Left renal pelvis (tissue), 4 donors: ENCODE measurements at regions not wholly inside any gene's neighbourhood (a gene's known extent, or its start where the extent isn't known, plus 50 kb on each side); places are given as distances from the start of the nearest gene placed in this dataset.
"Not testable (repeated sequence)": the region's sequence is repeated elsewhere in the genome, so short reads cannot be mapped to it uniquely, and the experiment has no call there.

Experiments
- DNase-seq, 4 donors: peaks; one replicate each; pipeline ENCODE4 v3.0.0-alpha.2; 2013; ENCODE audit warnings: low read depth in 4 of 4, low spot score in 3 of 4

- no peak for DNase-seq
Measured at GRCh38 chr20:1845163-1845523, 50.1 kb upstream of the SIRPA start.

DNA sequence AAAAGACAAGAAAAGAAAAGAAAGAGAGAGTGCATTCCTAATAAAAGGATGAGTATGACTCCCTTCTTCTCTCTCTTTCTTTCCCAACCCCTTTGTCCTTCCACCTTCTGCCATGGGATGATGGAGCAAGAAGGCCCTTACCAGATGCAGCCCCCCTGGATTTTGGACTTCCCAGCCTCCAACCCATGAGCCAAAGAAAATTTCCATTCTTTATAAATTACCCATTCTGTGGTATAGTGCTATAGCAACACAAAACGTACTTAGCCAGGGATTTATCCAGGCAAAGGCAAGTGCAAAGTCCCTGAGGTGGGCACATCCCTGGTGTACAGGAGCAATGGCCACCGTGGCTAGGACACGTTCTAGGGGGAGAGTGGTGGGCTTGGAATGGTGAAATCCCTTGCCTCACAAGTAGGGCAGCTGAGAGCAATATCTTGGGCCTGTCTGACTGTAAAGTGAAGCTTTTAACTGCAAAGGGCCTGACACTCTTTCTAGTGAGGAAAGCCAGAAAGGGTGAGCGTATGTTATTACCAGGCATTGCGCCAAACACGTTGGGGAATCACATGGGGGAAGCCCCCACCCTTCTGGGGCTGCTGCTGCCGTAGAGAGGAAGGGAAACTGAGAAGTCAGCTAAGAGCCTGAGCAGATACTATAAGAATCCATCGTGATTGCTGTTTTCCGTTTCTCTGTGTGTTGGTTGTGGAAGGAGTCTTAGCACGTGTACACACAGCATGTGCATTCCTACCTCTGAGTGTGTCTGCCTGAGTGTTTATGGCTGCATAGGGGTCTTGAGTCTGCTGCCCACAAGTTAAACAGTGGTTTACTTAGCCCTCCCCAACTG, 50.7 kb upstream of the SIRPA start:
- no peak for DNase-seq

DNA sequence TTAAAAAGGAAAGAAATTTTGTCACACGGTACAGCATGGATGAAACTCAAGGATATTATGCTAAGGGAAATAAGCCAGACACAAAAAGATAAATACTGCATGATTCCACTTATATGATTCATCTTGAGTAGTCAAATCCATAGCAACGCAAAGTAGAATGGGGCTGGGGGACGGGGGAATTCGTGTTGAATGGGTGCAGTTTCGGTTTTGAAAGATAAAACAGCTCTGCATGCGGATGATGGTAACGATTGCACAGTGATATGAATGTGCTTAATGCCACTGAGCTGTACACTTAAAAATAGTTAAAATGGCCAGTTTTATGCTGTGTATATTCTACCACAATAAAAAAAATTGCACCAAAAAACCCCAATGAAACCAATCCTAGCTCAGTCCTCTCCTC, 52.9 kb upstream of the SIRPA start:
- no peak for DNase-seq

DNA sequence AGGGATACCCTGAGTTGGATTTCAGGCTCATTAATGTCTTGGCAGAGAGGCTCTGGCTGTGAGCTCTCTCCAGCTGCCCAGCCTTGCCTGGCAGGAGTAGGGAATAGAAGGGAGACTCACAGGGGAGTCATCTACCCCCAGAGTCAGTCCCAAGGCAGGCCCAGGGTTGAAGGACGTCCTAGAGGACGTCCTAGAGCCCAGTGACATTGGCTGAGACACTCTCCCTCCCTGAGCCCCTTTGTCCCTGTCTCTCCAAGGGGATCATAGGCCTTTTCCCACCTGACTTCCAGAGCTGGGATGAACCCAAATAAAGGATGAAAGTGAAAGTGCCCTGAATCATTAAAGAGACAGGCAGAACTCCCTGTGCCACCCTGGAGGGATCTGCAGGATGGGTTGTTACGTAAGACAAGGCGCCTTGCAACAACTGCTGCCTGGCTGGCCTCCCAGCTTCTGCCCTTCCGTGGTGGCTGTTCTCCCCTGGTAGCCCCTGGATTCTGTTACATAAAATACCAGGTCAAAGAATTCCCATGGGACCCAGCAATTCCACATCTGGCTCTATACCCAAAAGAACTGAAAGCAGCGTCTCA, 53.6 kb upstream of the SIRPA start:
- DNase-seq: no peak

GRCh38 chr20:1840817-1841553, 54.2 kb upstream of the SIRPA start:
- DNase-seq: no peak

GRCh38 chr20:1839376-1840317, 55.6 kb upstream of the SIRPA start:
- DNase-seq: not testable (repeated sequence)

DNA sequence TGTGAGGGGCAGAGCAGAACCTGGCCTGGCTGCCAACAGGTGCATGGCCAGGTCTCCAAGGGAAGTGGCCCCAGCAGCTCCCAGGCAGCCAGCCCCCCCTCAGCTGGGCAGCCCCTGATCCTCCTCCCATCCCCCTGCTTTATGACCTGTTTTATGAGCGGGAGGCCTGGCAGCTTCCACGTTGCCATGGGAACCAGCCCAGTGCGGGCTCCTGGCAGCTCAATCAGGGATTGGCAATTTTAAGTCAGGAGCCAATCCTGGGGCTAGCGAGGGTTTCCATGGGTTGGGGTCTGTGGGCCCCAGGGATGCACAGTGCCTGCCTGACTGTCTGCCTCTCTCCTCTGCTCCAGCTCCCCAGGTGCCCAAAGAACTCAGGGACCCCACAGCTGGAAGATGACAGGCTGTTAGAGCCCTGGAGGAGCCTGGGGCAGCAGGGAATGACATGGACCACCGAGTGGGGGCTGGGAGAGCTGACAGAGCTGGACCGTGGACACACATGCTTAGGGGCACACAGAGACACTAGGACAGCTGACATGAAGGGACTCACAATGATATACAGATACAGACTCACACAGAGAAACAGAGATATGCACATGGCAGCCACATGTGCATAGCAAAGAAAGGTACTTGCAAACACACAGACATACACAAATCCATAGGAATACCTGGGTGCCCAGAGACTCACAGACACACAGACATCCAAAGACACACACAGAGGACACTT, 56.5 kb upstream of the SIRPA start:
- DNase-seq: peak in 2 of 4 donors; percentile 29 to 72

- no peak for DNase-seq
Measured at GRCh38 chr20:1835186-1836035, 59.8 kb upstream of the SIRPA start.

- no peak for DNase-seq
Measured at GRCh38 chr20:1833728-1834726, 61.2 kb upstream of the SIRPA start.

- DNase-seq: no peak
Measured at GRCh38 chr20:1833216-1833615, 62.0 kb upstream of the SIRPA start.

DNA sequence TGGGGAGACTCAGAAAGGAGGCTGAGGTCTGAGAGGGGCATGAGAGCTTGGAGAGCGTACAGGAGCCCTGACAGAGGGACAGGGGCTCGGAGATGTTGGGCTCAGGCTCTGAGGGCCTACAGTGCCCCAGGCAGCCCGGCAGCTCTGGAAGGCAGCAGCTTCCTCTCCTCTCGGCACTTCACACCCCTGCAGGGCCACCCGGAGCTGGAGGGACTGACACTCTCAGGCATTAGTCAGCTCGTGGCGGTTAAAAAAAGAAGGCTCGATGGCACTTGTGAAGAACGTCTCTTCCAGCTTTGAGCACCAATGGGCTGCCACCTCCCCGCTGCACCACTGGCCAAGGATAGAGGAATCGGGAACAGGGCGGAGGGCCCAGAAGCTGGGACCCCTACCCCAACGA, 62.6 kb upstream of the SIRPA start:
- DNase-seq: no peak

GRCh38 chr20:1831606-1832005, 63.6 kb upstream of the SIRPA start:
- DNase-seq: no peak

- DNase-seq: no peak
Measured at GRCh38 chr20:1831096-1831495, 64.1 kb upstream of the SIRPA start.

- DNase-seq: no peak
Measured at GRCh38 chr20:1830240-1830639, 65.0 kb upstream of the SIRPA start.

- no peak for DNase-seq
Measured at GRCh38 chr20:1829531-1829930, 65.7 kb upstream of the SIRPA start.

- DNase-seq: no peak
Measured at GRCh38 chr20:1828786-1829131, 66.4 kb upstream of the SIRPA start.

DNA sequence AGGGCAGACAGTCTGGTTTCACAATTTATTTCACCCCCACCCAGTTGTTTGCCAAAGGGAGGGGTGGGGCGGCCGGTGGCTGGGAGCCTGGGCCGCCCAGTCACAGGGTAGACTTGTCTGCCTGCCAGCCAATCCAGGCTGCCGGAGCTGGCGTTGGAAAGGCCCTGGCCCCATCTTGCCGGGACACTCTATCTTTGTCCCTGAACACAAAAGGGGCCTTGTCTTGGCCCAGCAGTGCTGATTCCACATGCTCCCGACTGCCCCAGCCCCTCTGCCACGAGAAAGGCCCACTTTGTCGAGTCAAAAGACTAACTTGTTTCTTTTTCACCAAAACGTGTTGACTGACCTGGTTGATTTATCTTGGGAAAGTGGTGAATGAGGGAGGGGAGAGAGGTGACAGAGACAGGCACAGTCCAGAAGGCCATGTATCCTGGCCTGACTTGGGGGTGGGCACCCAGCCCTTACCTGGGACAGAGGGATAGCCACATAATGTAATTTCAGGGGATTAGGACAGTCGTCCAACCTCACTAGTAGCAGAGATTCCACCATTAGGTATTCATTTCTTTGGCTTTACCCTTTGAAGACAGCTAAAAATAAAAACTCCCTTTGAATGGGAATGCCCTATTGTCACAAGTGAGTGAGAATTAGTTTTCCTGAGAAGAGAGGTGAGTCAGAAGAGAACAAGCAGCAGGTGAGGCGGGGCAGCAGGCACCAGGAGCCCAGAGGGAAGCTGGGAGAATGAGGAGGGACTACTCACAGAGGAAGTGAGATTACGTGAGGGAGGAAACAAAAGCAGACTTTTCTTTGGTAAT, 67.0 kb upstream of the SIRPA start:
- DNase-seq: no peak
